Testis (tissue), 2 donors: ENCODE measurements at regions not wholly inside any gene's neighbourhood (a gene's known extent, or its start where the extent isn't known, plus 50 kb on each side); places are given as distances from the start of the nearest gene placed in this dataset.

Experiments used
- DNase-seq: peaks from one replicate; pipeline ENCODE4 v3.0.0-alpha.2; 2019
- H3K27ac ChIP-seq, 2 donors: fragments of 200-600 bp; sonication (generic); one replicate each; pipeline ENCODE4 v1.5.1; 2019
- H3K27me3 ChIP-seq: fragments of 200-600 bp; sonication (generic); one replicate; pipeline ENCODE4 v1.5.1; 2019
- H3K36me3 ChIP-seq: fragments of 200-600 bp; sonication (generic); one replicate; pipeline ENCODE4 v1.5.1; 2017; ENCODE audit warnings: low read depth; ENCODE audit errors: missing control alignments
- H3K4me1 ChIP-seq: fragments of 200-600 bp; sonication (generic); one replicate; pipeline ENCODE4 v1.5.1; 2019
- H3K4me3 ChIP-seq, 2 donors: fragments of 200-600 bp; sonication (generic); one replicate each; pipeline ENCODE4 v1.5.1; 2017 to 2019
- H3K9me3 ChIP-seq: fragments of 200-600 bp; sonication (generic); one replicate; pipeline ENCODE4 v1.5.1; 2017
- CTCF ChIP-seq, 3 experiments: fragments of 450-650 bp in 2 of 3; fragments of 200-600 bp in 1 of 3; sonication (generic) in 1 of 3; IDR thresholded peaks; one replicate each; pipeline ENCODE4 v1.5.1; 2016 to 2019; ENCODE audit warnings: antibody characterized with exemption in 3 of 3, mild to moderate bottlenecking in 2 of 3, moderate library complexity in 1 of 3
- POLR2A ChIP-seq: fragments of 450-650 bp; IDR thresholded peaks from one replicate; pipeline ENCODE4 v1.6.1; 2017; ENCODE audit warnings: antibody characterized with exemption, mild to moderate bottlenecking, moderate library complexity
- WGBS, 2 donors: methylation state at CpG; one replicate each; pipeline ENCODE4 v1.1.5; 2018; 5-methylcytosine and 5-hydroxymethylcytosine counted together
- intact Hi-C: fragments of 100-400 bp; cut with DNase I; formaldehyde crosslinking; loops from one replicate; pipeline ENCODE4 v1.15.1; 2023; ENCODE audit warnings: low total_unique reads

GRCh38 chr11:23974051-23974450 is 522.8 kb upstream of the LUZP2 start:
- Histone ChIP-seq H3K4me3 (no peak overlapping the region), H3K9me3 (no peaks in the 10 kb centered on the region), H3K36me3 (no peaks in the 10 kb centered on the region), H3K27me3 (no peaks in the 10 kb centered on the region), H3K4me1 (no peaks in the 10 kb centered on the region), H3K27ac (no peak overlapping the region)
- no peak for DNase-seq
- 51 to 55% methylated on average over 3 of the region's 3 CpGs for WGBS, 2 donors
- intact Hi-C loops, result no loop called here
- TF ChIP-seq POLR2A, result no peak

- Histone ChIP-seq H3K36me3 (no peaks in the 10 kb centered on the region), H3K4me1 (no peaks in the 10 kb centered on the region), H3K9me3 (no peaks in the 10 kb centered on the region), H3K27me3 (no peaks in the 10 kb centered on the region), H3K4me3 (no peak overlapping the region), H3K27ac (no peak overlapping the region)
- no peak for TF ChIP-seq CTCF (IDR thresholded peaks at IDR 0.05)
- TF ChIP-seq POLR2A, result no peak
- intact Hi-C loops, result no loop called here
- no peak for DNase-seq
These were observed 522.3 kb upstream of the LUZP2 start for GRCh38 chr11:23974601-23975000.

GRCh38 chr11:23976426-23976825 is 520.4 kb upstream of the LUZP2 start:
- WGBS, 2 donors, result 11 to 86% methylated on average over 1 of the region's 1 CpG
- intact Hi-C loops, result no loop called here
- Histone ChIP-seq H3K4me3 (no peak overlapping the region), H3K9me3 (no peaks in the 10 kb centered on the region), H3K36me3 (no peaks in the 10 kb centered on the region), H3K27ac (no peak overlapping the region), H3K27me3 (no peaks in the 10 kb centered on the region), H3K4me1 (no peaks in the 10 kb centered on the region)
- DNase-seq, result no peak
- TF ChIP-seq CTCF (IDR thresholded peaks at IDR 0.05) (no peak), POLR2A (no peak)

GRCh38 chr11:23976841-23977271 is 520.0 kb upstream of the LUZP2 start:
- intact Hi-C loops, result no loop called here
- no peaks in the 10 kb centered on the region for H3K9me3 ChIP-seq
- DNase-seq, result no peak
- no peak overlapping the region for H3K27ac ChIP-seq
- TF ChIP-seq CTCF (IDR thresholded peaks at IDR 0.05), result no peak
- TF ChIP-seq POLR2A, result no peak
- H3K36me3 ChIP-seq, result no peaks in the 10 kb centered on the region
- H3K4me1 ChIP-seq, result no peaks in the 10 kb centered on the region
- no peak overlapping the region for H3K4me3 ChIP-seq
- H3K27me3 ChIP-seq, result no peaks in the 10 kb centered on the region

- Histone ChIP-seq H3K36me3 (no peaks in the 10 kb centered on the region), H3K4me1 (no peaks in the 10 kb centered on the region), H3K9me3 (no peaks in the 10 kb centered on the region), H3K27me3 (no peaks in the 10 kb centered on the region), H3K27ac (no peak overlapping the region), H3K4me3 (no peak overlapping the region)
- no peak for TF ChIP-seq POLR2A
- TF ChIP-seq CTCF (IDR thresholded peaks at IDR 0.05), result no peak
- no peak for DNase-seq
- 88 to 100% methylated on average over 1 of the region's 1 CpG for WGBS, 2 donors
- intact Hi-C loops, result no loop called here
These were observed 508.4 kb upstream of the LUZP2 start for GRCh38 chr11:23988381-23989006.
